ENCODE measurements at regions not wholly inside any gene's neighbourhood (a gene's known extent, or its start where the extent isn't known, plus 50 kb on each side); places are given as distances from the start of the nearest gene placed in this dataset.

DNA sequence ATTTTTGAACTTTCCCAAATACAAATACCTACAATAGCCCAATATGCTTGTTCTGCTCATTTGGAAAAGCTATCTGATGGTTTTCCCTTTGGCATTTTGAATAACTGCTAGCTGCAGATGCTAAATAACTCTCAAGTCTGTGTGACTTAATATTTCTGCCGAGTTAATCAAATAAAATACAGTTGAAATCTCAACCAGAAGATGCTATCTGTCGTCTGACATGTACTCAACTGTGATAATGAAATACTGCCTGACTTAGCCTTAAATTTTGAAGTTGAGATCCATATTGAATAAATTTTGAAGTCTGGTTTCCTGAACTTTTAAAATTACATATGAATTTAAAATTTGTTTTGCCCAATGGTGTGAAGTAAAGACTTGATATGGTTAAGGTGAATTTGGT, 204.4 kb upstream of the MEX3C start:
- ChIA-PET CTCF (no interaction called here), POLR2A (no interaction called here)
- no peak for DNase-seq (ENCODE audit: extremely low spot score)
- TF ChIP-seq, protein P1, sequence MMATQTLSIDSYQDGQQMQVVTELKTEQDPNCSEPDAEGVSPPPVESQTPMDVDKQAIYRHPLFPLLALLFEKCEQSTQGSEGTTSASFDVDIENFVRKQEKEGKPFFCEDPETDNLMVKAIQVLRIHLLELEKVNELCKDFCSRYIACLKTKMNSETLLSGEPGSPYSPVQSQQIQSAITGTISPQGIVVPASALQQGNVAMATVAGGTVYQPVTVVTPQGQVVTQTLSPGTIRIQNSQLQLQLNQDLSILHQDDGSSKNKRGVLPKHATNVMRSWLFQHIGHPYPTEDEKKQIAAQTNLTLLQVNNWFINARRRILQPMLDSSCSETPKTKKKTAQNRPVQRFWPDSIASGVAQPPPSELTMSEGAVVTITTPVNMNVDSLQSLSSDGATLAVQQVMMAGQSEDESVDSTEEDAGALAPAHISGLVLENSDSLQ (IDR thresholded peaks at IDR 0.05) = no peak
- no peak for TF ChIP-seq BHLHE40 (IDR thresholded peaks at IDR 0.05; ENCODE audit: borderline replicate concordance)
- no peak for TF ChIP-seq FOXK2 (IDR thresholded peaks at IDR 0.05)
- no peak for TF ChIP-seq HDGF (IDR thresholded peaks at IDR 0.05; ENCODE audit: borderline replicate concordance)
- no peak for TF ChIP-seq TARDBP (IDR thresholded peaks at IDR 0.05)
- TF ChIP-seq LEF1 (IDR thresholded peaks at IDR 0.05; ENCODE audit: borderline replicate concordance) = no peak
- no peak for TF ChIP-seq SUZ12 (IDR thresholded peaks at IDR 0.05)

GRCh38 chr18:51404620-51405019, 207.1 kb upstream of the MEX3C start:
- ChIA-PET POLR2A (no interaction called here), CTCF (no interaction called here)
- no peak for DNase-seq (ENCODE audit: extremely low spot score)
- no peak for TF ChIP-seq FOXA1 (IDR thresholded peaks at IDR 0.05)

GRCh38 chr18:51405683-51406477, 208.4 kb upstream of the MEX3C start:
- DNase-seq (ENCODE audit: extremely low spot score) = no peak
- CTCF ChIA-PET = no interaction called here
- no peak for TF ChIP-seq SUZ12 (IDR thresholded peaks at IDR 0.05)
- TF ChIP-seq LEF1 (IDR thresholded peaks at IDR 0.05; ENCODE audit: borderline replicate concordance) = no peak
- no peak for TF ChIP-seq BHLHE40 (IDR thresholded peaks at IDR 0.05; ENCODE audit: borderline replicate concordance)
- TF ChIP-seq FOXM1 (IDR thresholded peaks at IDR 0.05; ENCODE audit: borderline replicate concordance) = no peak
- no peak for TF ChIP-seq CTBP1 (IDR thresholded peaks at IDR 0.05; ENCODE audit: borderline replicate concordance)
- no peak for TF ChIP-seq SP1 (IDR thresholded peaks at IDR 0.05)
- POLR2A ChIA-PET = no interaction called here

DNA sequence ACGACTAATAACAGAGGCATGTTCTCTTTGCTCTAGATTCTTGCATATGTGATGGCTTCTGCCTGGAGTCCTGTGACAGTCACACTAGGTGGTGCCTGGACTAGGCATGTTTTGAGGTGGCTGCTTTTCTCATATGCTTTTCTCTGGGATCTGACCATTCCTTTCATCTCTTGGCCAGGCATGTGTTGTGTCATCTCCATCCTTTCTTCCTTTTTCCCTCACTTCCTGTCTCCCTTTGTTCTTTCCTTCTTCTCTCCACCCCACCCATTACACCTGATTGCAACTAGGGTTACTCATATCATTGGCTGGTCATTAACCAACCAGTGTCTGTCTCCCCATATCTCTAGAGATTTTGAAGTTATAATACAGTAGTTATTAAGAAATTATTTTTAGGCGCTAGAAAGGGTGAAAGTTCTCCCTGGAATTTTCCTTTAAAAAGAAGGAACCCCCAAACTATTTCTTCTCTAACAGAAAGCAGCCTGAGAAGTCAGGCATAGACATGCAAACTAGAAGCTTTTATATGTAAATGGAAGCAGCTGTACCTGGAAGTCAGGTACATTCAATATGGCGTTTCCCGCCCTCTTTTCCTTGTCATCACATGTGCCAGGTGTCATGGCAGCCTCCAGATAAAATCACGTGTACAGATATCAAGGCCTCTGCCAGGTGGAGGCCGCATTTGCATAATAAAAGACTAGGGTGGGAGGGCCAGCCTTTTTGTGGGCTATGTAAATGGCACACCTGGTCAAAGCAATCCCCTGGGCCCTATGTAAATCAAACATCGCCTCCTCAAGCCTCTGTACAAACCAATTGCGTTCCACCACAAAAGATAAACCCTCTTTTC, 220.4 kb upstream of the MEX3C start:
- no peak for DNase-seq (ENCODE audit: extremely low spot score)
- TF ChIP-seq CTBP1 (IDR thresholded peaks at IDR 0.05; ENCODE audit: borderline replicate concordance) (no peak), LEF1 (IDR thresholded peaks at IDR 0.05; ENCODE audit: borderline replicate concordance) (no peak), ELF4 (IDR thresholded peaks at IDR 0.05) (no peak), ZNF384 (IDR thresholded peaks at IDR 0.05) (no peak), FOXM1 (IDR thresholded peaks at IDR 0.05; ENCODE audit: borderline replicate concordance) (no peak), L3MBTL2 (conservative IDR thresholded peaks at IDR 0.05) (no peak), HDGF (IDR thresholded peaks at IDR 0.05; ENCODE audit: borderline replicate concordance) (no peak), FOXA1 (IDR thresholded peaks at IDR 0.05) (no peak), FOXK2 (IDR thresholded peaks at IDR 0.05) (no peak), ARNT (IDR thresholded peaks at IDR 0.05) (no peak)
- TF ChIP-seq, protein P1 (IDR thresholded peaks at IDR 0.05) = no peak
- POLR2A ChIA-PET = no interaction called here
- CTCF ChIA-PET = no interaction called here

DNA sequence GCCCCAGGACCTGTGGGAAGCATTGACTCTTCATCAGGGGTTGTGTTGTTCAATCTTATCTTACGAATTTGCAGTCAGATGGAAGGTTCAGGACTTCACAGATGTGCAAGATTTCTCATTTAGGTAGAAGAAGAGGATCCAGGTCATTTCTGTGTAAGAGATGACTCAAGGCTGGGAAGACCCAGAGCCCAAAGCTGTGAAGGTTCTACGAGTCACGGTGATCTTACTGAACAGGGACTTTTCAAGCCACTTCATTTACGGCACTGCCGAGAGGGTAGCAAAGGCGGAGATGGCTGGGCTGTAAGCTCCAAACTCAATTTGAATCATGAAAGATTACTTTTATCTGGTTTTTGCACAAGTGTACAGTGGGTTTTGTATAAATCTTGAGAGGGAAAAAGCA, 228.0 kb upstream of the MEX3C start:
- DNase-seq (ENCODE audit: extremely low spot score) = no peak
- CTCF ChIA-PET = no interaction called here
- POLR2A ChIA-PET = no interaction called here
- TF ChIP-seq FOXA1 (IDR thresholded peaks at IDR 0.05) (no peak), LEF1 (IDR thresholded peaks at IDR 0.05; ENCODE audit: borderline replicate concordance) (no peak), NFRKB (IDR thresholded peaks at IDR 0.05) (no peak), L3MBTL2 (conservative IDR thresholded peaks at IDR 0.05) (no peak), ELF4 (IDR thresholded peaks at IDR 0.05) (no peak), BHLHE40 (IDR thresholded peaks at IDR 0.05; ENCODE audit: borderline replicate concordance) (no peak), CTBP1 (IDR thresholded peaks at IDR 0.05; ENCODE audit: borderline replicate concordance) (no peak), HDGF (IDR thresholded peaks at IDR 0.05; ENCODE audit: borderline replicate concordance) (no peak)
- TF ChIP-seq, protein P1 (IDR thresholded peaks at IDR 0.05) = no peak

GRCh38 chr18:51425889-51426288, 228.4 kb upstream of the MEX3C start:
- CTCF ChIA-PET = no interaction called here
- TF ChIP-seq FOXK2 (IDR thresholded peaks at IDR 0.05) (no peak), FOXM1 (IDR thresholded peaks at IDR 0.05; ENCODE audit: borderline replicate concordance) (no peak), HDGF (IDR thresholded peaks at IDR 0.05; ENCODE audit: borderline replicate concordance) (no peak), TARDBP (IDR thresholded peaks at IDR 0.05) (no peak), NFRKB (IDR thresholded peaks at IDR 0.05) (no peak), BHLHE40 (IDR thresholded peaks at IDR 0.05; ENCODE audit: borderline replicate concordance) (no peak), ELF4 (IDR thresholded peaks at IDR 0.05) (no peak), CTBP1 (IDR thresholded peaks at IDR 0.05; ENCODE audit: borderline replicate concordance) (no peak), ZNF384 (IDR thresholded peaks at IDR 0.05) (no peak), LEF1 (IDR thresholded peaks at IDR 0.05; ENCODE audit: borderline replicate concordance) (no peak)
- TF ChIP-seq, protein P1 (IDR thresholded peaks at IDR 0.05) = no peak
- POLR2A ChIA-PET = no interaction called here
- DNase-seq (ENCODE audit: extremely low spot score) = no peak
